ENCODE measurements at regions not wholly inside any gene's neighbourhood (a gene's known extent, or its start where the extent isn't known, plus 50 kb on each side); places are given as distances from the start of the nearest gene placed in this dataset.

GRCh38 chr12:115319446-115320040 lies 635.6 kb upstream of the TBX3 start:
- no peak for TF ChIP-seq ISL1 (CRISPR knock-in tag; IDR thresholded peaks at IDR 0.05)
- no peak for TF ChIP-seq ARNTL (CRISPR knock-in tag; IDR thresholded peaks at IDR 0.05; ENCODE audit: borderline replicate concordance, low read depth)
- no peak for TF ChIP-seq ZFP3 (CRISPR knock-in tag; IDR thresholded peaks at IDR 0.05)
- TF ChIP-seq CREB5 (CRISPR knock-in tag; IDR thresholded peaks at IDR 0.05; ENCODE audit: low read depth): no peak
- no peak for TF ChIP-seq RARB (CRISPR knock-in tag; IDR thresholded peaks at IDR 0.05)
- TF ChIP-seq ZNF70 (CRISPR knock-in tag; IDR thresholded peaks at IDR 0.05): no peak
- no peak for TF ChIP-seq TCF4 (CRISPR knock-in tag; IDR thresholded peaks at IDR 0.05; ENCODE audit: borderline replicate concordance)
- no peak for TF ChIP-seq PATZ1 (CRISPR knock-in tag; IDR thresholded peaks at IDR 0.05; ENCODE audit: borderline replicate concordance)
- TF ChIP-seq ZNF565 (CRISPR knock-in tag; conservative IDR thresholded peaks at IDR 0.05; ENCODE audit: low read depth): no peak
- TF ChIP-seq SNAI2 (CRISPR knock-in tag; IDR thresholded peaks at IDR 0.05): no peak
- no peak for TF ChIP-seq ZNF8 (CRISPR knock-in tag; IDR thresholded peaks at IDR 0.05)
- TF ChIP-seq BACH2 (CRISPR knock-in tag; IDR thresholded peaks at IDR 0.05; ENCODE audit: borderline replicate concordance): no peak
- no peak for TF ChIP-seq PPARA (CRISPR knock-in tag; IDR thresholded peaks at IDR 0.05; ENCODE audit: borderline replicate concordance)
